AG04450 (cell line): ENCODE measurements at regions not wholly inside any gene's neighbourhood (a gene's known extent, or its start where the extent isn't known, plus 50 kb on each side); places are given as distances from the start of the nearest gene placed in this dataset.

Experiments
- CTCF ChIA-PET: fragments of 300-600, 350-600 bp; formaldehyde crosslinking; extraction: SDS; loops from one replicate; lab custom pipeline; 2022; ENCODE audit warnings: antibody characterized with exemption, inconsistent platforms; lab: Charles Lee
- POLR2A ChIA-PET: fragments of 350-600 bp; formaldehyde crosslinking; extraction: SDS; loops from one replicate; lab custom pipeline; 2021; ENCODE audit warnings: antibody characterized with exemption, inconsistent platforms; lab: Yijun Ruan, JAX
- DNase-seq: peaks from one replicate; pipeline ENCODE4 v3.0.0-alpha.2; 2011; ENCODE audit warnings: low read depth, low spot score
- H3K27ac ChIP-seq: one replicate; pipeline ENCODE4 v1.5.1; 2012; ENCODE audit warnings: low read depth, low read length, control low read depth
- H3K27me3 ChIP-seq: one replicate; pipeline ENCODE4 v1.6.0; 2012; ENCODE audit warnings: low read length; ENCODE audit not compliant: control insufficient read depth, insufficient read depth
- H3K4me3 ChIP-seq: 2 replicates; pipeline ENCODE4 v1.5.1; 2011; ENCODE audit warnings: mild to moderate bottlenecking, low read depth, low read length, control low read depth
- H3K9me3 ChIP-seq: 2 replicates; pipeline ENCODE4 v1.5.1; 2012; ENCODE audit warnings: low read length; ENCODE audit not compliant: control insufficient read depth, insufficient read depth
- CTCF ChIP-seq: IDR thresholded peaks from 2 replicates; pipeline ENCODE4 v1.5.1; 2011; ENCODE audit warnings: low read depth, low read length, control low read depth, inconsistent platforms

DNA sequence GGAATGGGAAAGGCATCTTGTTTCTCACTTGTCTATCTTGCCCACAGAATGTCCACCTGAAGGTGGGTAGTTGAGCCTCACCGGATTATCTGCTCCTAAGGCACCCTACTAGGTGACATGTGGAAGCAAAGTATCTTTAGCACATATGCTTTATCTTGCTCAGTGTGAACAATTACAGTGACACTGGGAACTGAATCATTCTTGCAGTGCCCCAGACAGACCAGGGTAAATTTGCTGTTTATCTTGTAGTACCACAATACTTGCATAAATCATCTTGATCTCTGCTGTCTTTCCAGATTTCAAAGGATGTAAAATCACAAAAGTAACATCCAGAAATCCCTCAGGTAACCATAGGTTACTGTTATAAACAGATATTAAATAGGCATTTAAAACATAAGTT lies 930.0 kb upstream of the INTU start:
- CTCF ChIA-PET = no interaction called here
- Histone ChIP-seq H3K27ac (no peak overlapping the region), H3K4me3 (no peak overlapping the region), H3K27me3 (no peaks in the 10 kb centered on the region), H3K9me3 (no peaks in the 10 kb centered on the region)
- no peak for TF ChIP-seq CTCF
- POLR2A ChIA-PET = no interaction called here
- no peak for DNase-seq

DNA sequence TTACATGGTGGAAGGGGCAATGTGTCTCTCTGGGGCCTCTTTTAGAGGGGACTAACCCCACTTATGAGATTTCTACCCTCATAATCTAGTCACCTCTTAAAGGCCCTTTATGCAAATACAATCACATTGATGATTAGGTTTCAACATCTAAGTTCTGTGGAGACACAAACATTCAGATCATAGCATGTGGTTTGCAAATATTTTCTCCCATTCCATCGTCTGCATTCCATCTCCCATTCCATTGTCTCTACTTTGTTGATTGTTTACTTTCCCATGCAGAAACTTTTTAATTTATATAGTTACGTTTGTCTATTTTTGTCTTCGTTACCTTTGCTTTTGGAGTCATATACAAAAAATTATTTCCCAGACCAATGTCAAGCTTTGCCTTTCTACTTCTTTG lies 927.5 kb upstream of the INTU start:
- DNase-seq = no peak
- Histone ChIP-seq H3K27ac (no peak overlapping the region), H3K9me3 (0 out of 2 replicates have a peak, but pooled peaks cover 2% of the 10 kb centered on the region), H3K27me3 (no peaks in the 10 kb centered on the region), H3K4me3 (no peak overlapping the region)
- TF ChIP-seq CTCF = no peak
- POLR2A ChIA-PET = no interaction called here
- CTCF ChIA-PET = interaction anchor here (0.8 kb wide), 1 partner anchor 8 kb away, joined by 3 read pairs; no protein-coding TSS in a partner anchor

- no peak for TF ChIP-seq CTCF
- CTCF ChIA-PET = interaction anchor here (1.1 kb wide), 1 partner anchor 38 kb away, joined by 3 read pairs; no protein-coding TSS in a partner anchor
- Histone ChIP-seq H3K9me3 (0 out of 2 replicates have a peak, but pooled peaks cover 2% of the 10 kb centered on the region), H3K27me3 (no peaks in the 10 kb centered on the region), H3K27ac (no peak overlapping the region), H3K4me3 (no peak overlapping the region)
- no peak for DNase-seq
- POLR2A ChIA-PET = no interaction called here
Measured at GRCh38 chr4:126708716-126709115, 924.0 kb upstream of the INTU start.

DNA sequence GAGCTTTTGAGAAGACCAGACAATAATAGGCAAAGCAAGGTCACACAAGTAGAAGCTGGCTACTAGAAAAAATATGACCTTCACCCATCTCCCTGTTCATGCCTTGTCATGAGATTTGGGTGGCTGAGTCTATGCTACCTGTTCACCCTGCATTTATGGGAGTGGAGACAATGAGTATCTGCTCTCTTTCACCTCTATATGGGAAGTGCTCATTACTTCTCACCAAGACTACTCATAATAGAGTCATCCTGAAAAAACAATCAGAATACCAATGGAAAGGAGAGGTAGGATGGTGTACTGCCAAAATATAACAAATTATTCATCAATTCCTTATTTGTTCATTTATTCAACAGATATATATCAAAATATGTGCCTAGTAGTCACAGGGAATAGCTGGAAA lies 921.8 kb upstream of the INTU start:
- Histone ChIP-seq H3K4me3 (no peak overlapping the region), H3K27me3 (no peaks in the 10 kb centered on the region), H3K27ac (no peak overlapping the region), H3K9me3 (0 out of 2 replicates have a peak, but pooled peaks cover 2% of the 10 kb centered on the region)
- no peak for TF ChIP-seq CTCF
- no peak for DNase-seq
- POLR2A ChIA-PET = no interaction called here
- CTCF ChIA-PET = no interaction called here

GRCh38 chr4:126715067-126715466 lies 917.7 kb upstream of the INTU start:
- H3K4me3 ChIP-seq = no peak overlapping the region
- no peak for DNase-seq
- no peak overlapping the region for H3K27ac ChIP-seq
- ChIA-PET CTCF (no interaction called here), POLR2A (no interaction called here)
- no peak for TF ChIP-seq CTCF
- H3K27me3 ChIP-seq = no peaks in the 10 kb centered on the region
- H3K9me3 ChIP-seq = no peaks in the 10 kb centered on the region
